OCI-LY1 (cell line): ENCODE measurements at regions not wholly inside any gene's neighbourhood (a gene's known extent, or its start where the extent isn't known, plus 50 kb on each side); places are given as distances from the start of the nearest gene placed in this dataset.

Experiments used
- H2AFZ ChIP-seq: fragments of 200-600 bp; sonication (generic), shearing (Covaris generic); 2 replicates; pipeline ENCODE4 v1.6.0; 2014; ENCODE audit warnings: antibody characterized with exemption, mild to moderate bottlenecking, low read length
- H3F3A ChIP-seq: fragments of 200-600 bp; sonication (generic), shearing (Covaris generic); 2 replicates; pipeline ENCODE4 v1.6.0; 2014; ENCODE audit warnings: mild to moderate bottlenecking, antibody characterized with exemption, low read length, moderate library complexity; ENCODE audit not compliant: insufficient read depth
- H3K27ac ChIP-seq: fragments of 200-600 bp; sonication (generic); 2 replicates; pipeline ENCODE4 v1.5.1; 2014; ENCODE audit warnings: low read length, mixed run types, mild to moderate bottlenecking, low read depth; ENCODE audit not compliant: poor library complexity, severe bottlenecking
- H3K27me3 ChIP-seq: fragments of 200-600 bp; sonication (generic); 2 replicates; pipeline ENCODE4 v1.6.0; 2014; ENCODE audit warnings: antibody characterized with exemption, mild to moderate bottlenecking, low read length, moderate library complexity; ENCODE audit not compliant: insufficient read depth
- H3K36me3 ChIP-seq: fragments of 200-600 bp; sonication (generic); 2 replicates; pipeline ENCODE4 v1.6.1; 2014; ENCODE audit warnings: mild to moderate bottlenecking, antibody characterized with exemption, low read length, moderate library complexity, mixed read lengths; ENCODE audit not compliant: insufficient read depth
- H3K4me1 ChIP-seq: fragments of 200-600 bp; sonication (generic); 2 replicates; pipeline ENCODE4 v1.5.1; 2014; ENCODE audit warnings: mild to moderate bottlenecking, low read length, moderate library complexity; ENCODE audit not compliant: insufficient read depth, severe bottlenecking
- H3K4me2 ChIP-seq: fragments of 200-600 bp; sonication (generic), shearing (Covaris generic); 2 replicates; pipeline ENCODE4 v1.6.1; 2014; ENCODE audit warnings: low read length
- H3K4me3 ChIP-seq: fragments of 200-600 bp; sonication (generic); 2 replicates; pipeline ENCODE4 v1.5.1; 2014; ENCODE audit warnings: low read length, low read depth, mild to moderate bottlenecking, mixed read lengths; ENCODE audit not compliant: poor library complexity, severe bottlenecking
- H3K79me2 ChIP-seq: fragments of 200-600 bp; shearing (Covaris generic); 2 replicates; pipeline ENCODE4 v1.6.1; 2016; ENCODE audit warnings: mixed run types, low read length, mixed read lengths; ENCODE audit not compliant: insufficient read depth
- H3K9ac ChIP-seq: fragments of 200-600 bp; sonication (generic), shearing (Covaris generic); 2 replicates; pipeline ENCODE4 v1.6.1; 2014; ENCODE audit warnings: mild to moderate bottlenecking, low read length, mixed read lengths
- H3K9me2 ChIP-seq: fragments of 200-600 bp; sonication (generic), shearing (Covaris generic); 2 replicates; pipeline ENCODE4 v1.6.1; 2014; ENCODE audit warnings: low read depth, mild to moderate bottlenecking, low read length, mixed read lengths
- H3K9me3 ChIP-seq: fragments of 200-600 bp; shearing (Covaris generic); 2 replicates; pipeline ENCODE4 v1.6.1; 2014; ENCODE audit warnings: low read length, mixed read lengths
- H4K20me1 ChIP-seq: fragments of 200-600 bp; sonication (generic), shearing (Covaris generic); 2 replicates; pipeline ENCODE4 v1.6.0; 2016; ENCODE audit warnings: mild to moderate bottlenecking, low read length; ENCODE audit not compliant: insufficient read depth
- CTCF ChIP-seq: fragments of 200-600 bp; sonication (generic), shearing (Covaris generic); IDR thresholded peaks from 2 replicates; pipeline ENCODE4 v1.5.1; 2017; ENCODE audit warnings: mild to moderate bottlenecking, antibody characterized with exemption, low read length, moderate library complexity, mixed read lengths
- EZH2 ChIP-seq: fragments of 200-600 bp; sonication (generic), shearing (Covaris generic); IDR thresholded peaks from 2 replicates; pipeline ENCODE4 v1.8.0; 2017; ENCODE audit warnings: borderline replicate concordance, mixed run types, mild to moderate bottlenecking, antibody characterized with exemption, low read length, moderate library complexity, mixed read lengths

- H3K4me1 ChIP-seq = no peaks in the 10 kb centered on the region
- H3K9me2 ChIP-seq = no peaks in the 10 kb centered on the region
- no peaks in the 10 kb centered on the region for H4K20me1 ChIP-seq
- no peak overlapping the region for H3K4me2 ChIP-seq
- no peak for TF ChIP-seq EZH2
- TF ChIP-seq CTCF = no peak
- no peaks in the 10 kb centered on the region for H3K79me2 ChIP-seq
- H2AFZ ChIP-seq = no peak overlapping the region
- H3K27me3 ChIP-seq = no peaks in the 10 kb centered on the region
- H3K4me3 ChIP-seq = no peak overlapping the region
- H3K27ac ChIP-seq = no peak overlapping the region
- 0 out of 2 replicates have a peak, but pooled peaks cover 5% of the 10 kb centered on the region for H3F3A ChIP-seq
- no peak overlapping the region for H3K9ac ChIP-seq
- H3K36me3 ChIP-seq = no peaks in the 10 kb centered on the region
- H3K9me3 ChIP-seq = no peaks in the 10 kb centered on the region
Observed at GRCh38 chr3:181581656-181582055, 130.1 kb upstream of the SOX2 start.

GRCh38 chr3:181578743-181579142 is 133.0 kb upstream of the SOX2 start:
- TF ChIP-seq CTCF (no peak), EZH2 (no peak)
- H2AFZ ChIP-seq = no peak overlapping the region
- H3K36me3 ChIP-seq = no peaks in the 10 kb centered on the region
- no peaks in the 10 kb centered on the region for H3K27me3 ChIP-seq
- H3F3A ChIP-seq = 0 out of 2 replicates have a peak, but pooled peaks cover 5% of the 10 kb centered on the region
- H3K9ac ChIP-seq = no peak overlapping the region
- no peaks in the 10 kb centered on the region for H4K20me1 ChIP-seq
- H3K4me3 ChIP-seq = no peak overlapping the region
- no peak overlapping the region for H3K4me2 ChIP-seq
- H3K4me1 ChIP-seq = peaks cover 11% of the 10 kb centered on the region
- no peaks in the 10 kb centered on the region for H3K79me2 ChIP-seq
- H3K27ac ChIP-seq = no peak overlapping the region
- H3K9me2 ChIP-seq = no peaks in the 10 kb centered on the region
- no peaks in the 10 kb centered on the region for H3K9me3 ChIP-seq

GRCh38 chr3:181572432-181572831 is 139.3 kb upstream of the SOX2 start:
- Histone ChIP-seq H3K4me2 (peak overlapping the region; percentile 48), H3K27me3 (no peaks in the 10 kb centered on the region), H2AFZ (no peak overlapping the region), H3K9ac (0 out of 2 replicates have a peak overlapping the region, but pooled peaks have one; percentile 7), H3F3A (no peaks in the 10 kb centered on the region), H3K27ac (peak overlapping the region; percentile 44), H3K36me3 (no peaks in the 10 kb centered on the region), H3K4me3 (no peak overlapping the region), H3K79me2 (no peaks in the 10 kb centered on the region), H4K20me1 (no peaks in the 10 kb centered on the region), H3K9me3 (no peaks in the 10 kb centered on the region), H3K9me2 (no peaks in the 10 kb centered on the region), H3K4me1 (peaks cover 72% of the 10 kb centered on the region)
- TF ChIP-seq CTCF (no peak), EZH2 (no peak)
